GM19463 (cell line): ENCODE measurements at regions not wholly inside any gene's neighbourhood (a gene's known extent, or its start where the extent isn't known, plus 50 kb on each side); places are given as distances from the start of the nearest gene placed in this dataset.
"Not testable (repeated sequence)": the region's sequence is repeated elsewhere in the genome, so short reads cannot be mapped to it uniquely, and the experiment has no call there.

ENCODE experiments used
- ATAC-seq: cut with Tn5 transposase; IDR thresholded peaks from one replicate; pipeline ENCODE4 v1.9.1; 2021; ENCODE audit warnings: mild to moderate bottlenecking, moderate library complexity; ENCODE audit not compliant: unreplicated experiment

GRCh38 chr13:46498650-46499049, 54.3 kb upstream of the LRCH1 start:
- no peak for ATAC-seq

GRCh38 chr13:46496086-46496485, 56.9 kb upstream of the LRCH1 start:
- no peak for ATAC-seq

- no peak for ATAC-seq
Measured at GRCh38 chr13:46495651-46496050, 57.3 kb upstream of the LRCH1 start.

- ATAC-seq = no peak
Measured at GRCh38 chr13:46495066-46495465, 57.9 kb upstream of the LRCH1 start.

- no peak for ATAC-seq
Measured at GRCh38 chr13:46492946-46493345, 60.0 kb upstream of the LRCH1 start.

- ATAC-seq = no peak
Measured at GRCh38 chr13:46491641-46492040, 61.3 kb upstream of the LRCH1 start.

GRCh38 chr13:46490713-46491112, 62.3 kb upstream of the LRCH1 start:
- not testable (repeated sequence) for ATAC-seq

GRCh38 chr13:46490129-46490528, 62.8 kb upstream of the LRCH1 start:
- no peak for ATAC-seq

GRCh38 chr13:46489586-46490023, 63.4 kb upstream of the LRCH1 start:
- no peak for ATAC-seq

- peak; percentile 50 for ATAC-seq
Measured at GRCh38 chr13:46487748-46488147, 65.2 kb upstream of the LRCH1 start.

- no peak for ATAC-seq
Measured at GRCh38 chr13:46486270-46486669, 66.7 kb upstream of the LRCH1 start.

GRCh38 chr13:46484561-46484960, 68.4 kb upstream of the LRCH1 start:
- ATAC-seq = no peak

- no peak for ATAC-seq
Measured at GRCh38 chr13:46481166-46481565, 71.8 kb upstream of the LRCH1 start.

GRCh38 chr13:46480131-46480530, 72.8 kb upstream of the LRCH1 start:
- no peak for ATAC-seq

GRCh38 chr13:46479691-46480090, 73.3 kb upstream of the LRCH1 start:
- ATAC-seq = no peak

- no peak for ATAC-seq
Measured at GRCh38 chr13:46479283-46479682, 73.7 kb upstream of the LRCH1 start.

- ATAC-seq = no peak
Measured at GRCh38 chr13:46478651-46479050, 74.3 kb upstream of the LRCH1 start.

- ATAC-seq = no peak
Measured at GRCh38 chr13:46476174-46476573, 76.8 kb upstream of the LRCH1 start.

GRCh38 chr13:46475541-46475991, 77.4 kb upstream of the LRCH1 start:
- ATAC-seq = no peak

GRCh38 chr13:46473806-46474205, 79.2 kb upstream of the LRCH1 start:
- no peak for ATAC-seq

GRCh38 chr13:46472384-46472783, 80.6 kb upstream of the LRCH1 start:
- ATAC-seq = no peak

- not testable (repeated sequence) for ATAC-seq
Measured at GRCh38 chr13:46469699-46470098, 82.6 kb upstream of the RUBCNL start.

- ATAC-seq = no peak
Measured at GRCh38 chr13:46468570-46469463, 81.8 kb upstream of the RUBCNL start.
